ENCODE measurements at regions not wholly inside any gene's neighbourhood (a gene's known extent, or its start where the extent isn't known, plus 50 kb on each side); places are given as distances from the start of the nearest gene placed in this dataset.

- no peak for TF ChIP-seq USF2 (IDR thresholded peaks at IDR 0.05; ENCODE audit: low read depth, low read length)
- no peak for TF ChIP-seq USF2 (CRISPR knock-in tag; IDR thresholded peaks at IDR 0.05; ENCODE audit: borderline replicate concordance)
- no peak for TF ChIP-seq ASH2L (IDR thresholded peaks at IDR 0.05; ENCODE audit: insufficient read length, low read depth, low read length)
- TF ChIP-seq SP1 (IDR thresholded peaks at IDR 0.05): no peak
- no peak for TF ChIP-seq SP1 (CRISPR knock-in tag; IDR thresholded peaks at IDR 0.05)
- no peak for TF ChIP-seq TBL1XR1 (IDR thresholded peaks at IDR 0.05; ENCODE audit: borderline replicate concordance, low read length, partially characterized antibody)
- no peak for TF ChIP-seq MYC (CRISPR knock-in tag; IDR thresholded peaks at IDR 0.05; ENCODE audit: borderline replicate concordance)
- no peak for TF ChIP-seq TSC22D2 (CRISPR knock-in tag; IDR thresholded peaks at IDR 0.05; ENCODE audit: borderline replicate concordance)
- no peak for TF ChIP-seq CTCF (CRISPR knock-in tag; IDR thresholded peaks at IDR 0.05)
Measured at GRCh38 chr3:176951144-176951543, 246.1 kb downstream of the TBL1XR1 start.
